Activated T-cell treated with anti-CD3 and anti-CD28 coated beads, Interleukin-2, amount 50 U/mL, for 4 hours (primary cell): ENCODE measurements at regions not wholly inside any gene's neighbourhood (a gene's known extent, or its start where the extent isn't known, plus 50 kb on each side); places are given as distances from the start of the nearest gene placed in this dataset.
A peak's percentile ranks its signal among the peaks of the same experiment; 100 is the strongest.

Experiments used
- ATAC-seq, 2 donors: fragments of 200-7000 bp; cut with Tn5 transposase; one replicate each; pipeline ENCODE4 v1.10.0; 2021
- DNase-seq: peaks from one replicate; pipeline ENCODE4 v3.0.0-alpha.2; 2020
- H3K27me3 Mint-ChIP-seq: one replicate; pipeline ENCODE4 v1.8.0; 2021; ENCODE audit warnings: low read depth, mixed read lengths
- H3K36me3 Mint-ChIP-seq: one replicate; pipeline ENCODE4 v1.8.0; 2022; ENCODE audit warnings: mixed read lengths; ENCODE audit not compliant: insufficient read depth
- H3K4me1 Mint-ChIP-seq: one replicate; pipeline ENCODE4 v1.8.0; 2021; ENCODE audit warnings: low read depth, mixed read lengths
- H3K4me3 Mint-ChIP-seq: one replicate; pipeline ENCODE4 v1.8.0; 2021; ENCODE audit warnings: mild to moderate bottlenecking, moderate library complexity, mixed read lengths
- H3K9me3 Mint-ChIP-seq: one replicate; pipeline ENCODE4 v1.8.0; 2021; ENCODE audit warnings: mixed read lengths

- peaks cover 5% of the 10 kb centered on the region for H3K27me3 Mint-ChIP-seq
These were observed 538.7 kb downstream of the TFEC start for GRCh38 chr7:115491744-115492380.

GRCh38 chr7:115479448-115479847, 551.1 kb downstream of the TFEC start:
- peaks cover 7% of the 10 kb centered on the region for H3K4me1 Mint-ChIP-seq
- H3K27me3 Mint-ChIP-seq, result peaks cover 25% of the 10 kb centered on the region
- no peak for DNase-seq
- H3K4me3 Mint-ChIP-seq, result no peak overlapping the region
- no peak for ATAC-seq
- H3K9me3 Mint-ChIP-seq, result no peaks in the 10 kb centered on the region
- H3K36me3 Mint-ChIP-seq, result no peaks in the 10 kb centered on the region

More at GRCh38 chr7:115491744-115492380, 538.7 kb downstream of the TFEC start:
- DNase-seq (no peak), ATAC-seq (no peak)
- Mint-ChIP-seq H3K4me1 (no peaks in the 10 kb centered on the region), H3K36me3 (no peaks in the 10 kb centered on the region), H3K4me3 (no peak overlapping the region), H3K9me3 (no peaks in the 10 kb centered on the region)

GRCh38 chr7:115478426-115478825, 552.1 kb downstream of the TFEC start:
- H3K27me3 Mint-ChIP-seq, result peaks cover 26% of the 10 kb centered on the region
- H3K9me3 Mint-ChIP-seq, result no peaks in the 10 kb centered on the region
- ATAC-seq (no peak), DNase-seq (no peak)
- H3K4me3 Mint-ChIP-seq, result no peak overlapping the region
- peaks cover 7% of the 10 kb centered on the region for H3K4me1 Mint-ChIP-seq
- no peaks in the 10 kb centered on the region for H3K36me3 Mint-ChIP-seq

- Mint-ChIP-seq H3K4me3 (peak overlapping the region; percentile 72), H3K9me3 (no peaks in the 10 kb centered on the region), H3K36me3 (no peaks in the 10 kb centered on the region), H3K4me1 (peaks cover 7% of the 10 kb centered on the region), H3K27me3 (peaks cover 26% of the 10 kb centered on the region)
- ATAC-seq (peak; percentile 40 to 56), DNase-seq (no peak)
These were observed 553.3 kb downstream of the TFEC start for GRCh38 chr7:115477193-115477651.

GRCh38 chr7:115476671-115477181, 553.8 kb downstream of the TFEC start:
- H3K9me3 Mint-ChIP-seq, result no peaks in the 10 kb centered on the region
- ATAC-seq (no peak), DNase-seq (no peak)
- H3K36me3 Mint-ChIP-seq, result no peaks in the 10 kb centered on the region
- peak overlapping the region; percentile 72 for H3K4me3 Mint-ChIP-seq
- H3K4me1 Mint-ChIP-seq, result peaks cover 7% of the 10 kb centered on the region
- H3K27me3 Mint-ChIP-seq, result peaks cover 26% of the 10 kb centered on the region

GRCh38 chr7:115475761-115476385, 554.0 kb downstream of the MDFIC start:
- H3K4me3 Mint-ChIP-seq, result no peak overlapping the region
- H3K4me1 Mint-ChIP-seq, result peaks cover 7% of the 10 kb centered on the region
- DNase-seq, result no peak
- H3K27me3 Mint-ChIP-seq, result peaks cover 26% of the 10 kb centered on the region
- H3K36me3 Mint-ChIP-seq, result no peaks in the 10 kb centered on the region
- H3K9me3 Mint-ChIP-seq, result no peaks in the 10 kb centered on the region
- peak in 1 of 2 donors; percentile 41 for ATAC-seq

- no peak overlapping the region for H3K4me3 Mint-ChIP-seq
- H3K36me3 Mint-ChIP-seq, result no peaks in the 10 kb centered on the region
These were observed 553.3 kb downstream of the MDFIC start for GRCh38 chr7:115475206-115475605.

GRCh38 chr7:115474137-115474536, 552.2 kb downstream of the MDFIC start:
- Mint-ChIP-seq H3K4me1 (peaks cover 7% of the 10 kb centered on the region), H3K9me3 (no peaks in the 10 kb centered on the region), H3K36me3 (no peaks in the 10 kb centered on the region), H3K4me3 (no peak overlapping the region), H3K27me3 (peaks cover 18% of the 10 kb centered on the region)
- ATAC-seq (no peak), DNase-seq (no peak)

More at GRCh38 chr7:115475206-115475605, 553.3 kb downstream of the MDFIC start:
- DNase-seq (no peak), ATAC-seq (no peak)
- H3K9me3 Mint-ChIP-seq, result no peaks in the 10 kb centered on the region
- H3K27me3 Mint-ChIP-seq, result peaks cover 25% of the 10 kb centered on the region
- peaks cover 7% of the 10 kb centered on the region for H3K4me1 Mint-ChIP-seq

GRCh38 chr7:115471891-115472290, 550.0 kb downstream of the MDFIC start:
- H3K4me3 Mint-ChIP-seq, result no peak overlapping the region
- no peaks in the 10 kb centered on the region for H3K9me3 Mint-ChIP-seq
- ATAC-seq (no peak), DNase-seq (no peak)
- no peaks in the 10 kb centered on the region for H3K36me3 Mint-ChIP-seq
- H3K4me1 Mint-ChIP-seq, result peaks cover 5% of the 10 kb centered on the region
- peaks cover 11% of the 10 kb centered on the region for H3K27me3 Mint-ChIP-seq

GRCh38 chr7:115462301-115463015, 540.6 kb downstream of the MDFIC start:
- Mint-ChIP-seq H3K36me3 (no peaks in the 10 kb centered on the region), H3K4me1 (no peaks in the 10 kb centered on the region), H3K27me3 (peaks cover 8% of the 10 kb centered on the region), H3K4me3 (no peak overlapping the region), H3K9me3 (no peaks in the 10 kb centered on the region)
- DNase-seq (no peak), ATAC-seq (peak in 1 of 2 donors; percentile 38)

GRCh38 chr7:115449689-115450088, 527.8 kb downstream of the MDFIC start:
- ATAC-seq, result no peak
- H3K9me3 Mint-ChIP-seq, result no peaks in the 10 kb centered on the region
- no peak overlapping the region for H3K4me3 Mint-ChIP-seq
- peaks cover 8% of the 10 kb centered on the region for H3K27me3 Mint-ChIP-seq
- no peaks in the 10 kb centered on the region for H3K36me3 Mint-ChIP-seq
- no peaks in the 10 kb centered on the region for H3K4me1 Mint-ChIP-seq
- DNase-seq, result no peak

- H3K4me1 Mint-ChIP-seq, result no peaks in the 10 kb centered on the region
- no peak for ATAC-seq
- H3K36me3 Mint-ChIP-seq, result no peaks in the 10 kb centered on the region
- H3K4me3 Mint-ChIP-seq, result no peak overlapping the region
- peaks cover 7% of the 10 kb centered on the region for H3K27me3 Mint-ChIP-seq
- DNase-seq, result no peak
- no peaks in the 10 kb centered on the region for H3K9me3 Mint-ChIP-seq
These were observed 525.6 kb downstream of the MDFIC start for GRCh38 chr7:115447495-115447894.

- no peak for ATAC-seq
- H3K4me3 Mint-ChIP-seq, result no peak overlapping the region
- DNase-seq, result no peak
- no peaks in the 10 kb centered on the region for H3K4me1 Mint-ChIP-seq
- peaks cover 3% of the 10 kb centered on the region for H3K9me3 Mint-ChIP-seq
- H3K36me3 Mint-ChIP-seq, result no peaks in the 10 kb centered on the region
- peaks cover 2% of the 10 kb centered on the region for H3K27me3 Mint-ChIP-seq
These were observed 519.1 kb downstream of the MDFIC start for GRCh38 chr7:115441033-115441432.

GRCh38 chr7:115435178-115435577, 513.3 kb downstream of the MDFIC start:
- DNase-seq, result no peak
- peaks cover 3% of the 10 kb centered on the region for H3K9me3 Mint-ChIP-seq
- H3K4me3 Mint-ChIP-seq, result no peak overlapping the region
- no peaks in the 10 kb centered on the region for H3K27me3 Mint-ChIP-seq
- no peaks in the 10 kb centered on the region for H3K4me1 Mint-ChIP-seq
- no peaks in the 10 kb centered on the region for H3K36me3 Mint-ChIP-seq
- no peak for ATAC-seq
